Ascending aorta (tissue), 2 donors: ENCODE measurements at regions not wholly inside any gene's neighbourhood (a gene's known extent, or its start where the extent isn't known, plus 50 kb on each side); places are given as distances from the start of the nearest gene placed in this dataset.

ENCODE experiments used
- DNase-seq, 2 donors: peaks; one replicate each; pipeline ENCODE4 v3.0.0-alpha.2; 2019; ENCODE audit warnings: low spot score in 2 of 2
- H3K27ac ChIP-seq, 2 donors: fragments of 200-600 bp; sonication (generic); one replicate each; pipeline ENCODE4 v1.5.1; 2016 to 2017; ENCODE audit warnings: mild to moderate bottlenecking in 1 of 2
- H3K27me3 ChIP-seq: fragments of 200-600 bp; sonication (generic); one replicate; pipeline ENCODE4 v1.5.1; 2017
- H3K36me3 ChIP-seq, 2 donors: fragments of 200-600 bp; sonication (generic); one replicate each; pipeline ENCODE4 v1.5.1; 2016
- H3K4me1 ChIP-seq, 2 donors: fragments of 200-600 bp; sonication (generic); one replicate each; pipeline ENCODE4 v1.5.1; 2016 to 2017; ENCODE audit warnings: mild to moderate bottlenecking in 1 of 2
- H3K4me3 ChIP-seq, 2 donors: fragments of 200-600 bp; sonication (generic); one replicate each; pipeline ENCODE4 v1.5.1; 2016 to 2017; ENCODE audit warnings: mild to moderate bottlenecking in 1 of 2
- H3K9me3 ChIP-seq, 2 donors: fragments of 200-600 bp; sonication (generic); one replicate each; pipeline ENCODE4 v1.5.1; 2016
- intact Hi-C: fragments of 100-400 bp; cut with DNase I; formaldehyde crosslinking; loops from one replicate; pipeline ENCODE4 v1.15.1; 2023
- TF ChIP-seq, protein P1 (sequence below), 3 experiments: fragments of 200-600 bp in 2 of 3; fragments of 450-650 bp in 1 of 3; sonication (generic) in 2 of 3; IDR thresholded peaks; one replicate each; pipeline ENCODE4 v1.5.1; 2016 to 2019; ENCODE audit warnings: antibody characterized with exemption in 3 of 3, mild to moderate bottlenecking in 1 of 3, moderate library complexity in 1 of 3

GRCh38 chr14:95397325-95397724, 77.6 kb upstream of the CLMN start:
- TF ChIP-seq, protein P1, sequence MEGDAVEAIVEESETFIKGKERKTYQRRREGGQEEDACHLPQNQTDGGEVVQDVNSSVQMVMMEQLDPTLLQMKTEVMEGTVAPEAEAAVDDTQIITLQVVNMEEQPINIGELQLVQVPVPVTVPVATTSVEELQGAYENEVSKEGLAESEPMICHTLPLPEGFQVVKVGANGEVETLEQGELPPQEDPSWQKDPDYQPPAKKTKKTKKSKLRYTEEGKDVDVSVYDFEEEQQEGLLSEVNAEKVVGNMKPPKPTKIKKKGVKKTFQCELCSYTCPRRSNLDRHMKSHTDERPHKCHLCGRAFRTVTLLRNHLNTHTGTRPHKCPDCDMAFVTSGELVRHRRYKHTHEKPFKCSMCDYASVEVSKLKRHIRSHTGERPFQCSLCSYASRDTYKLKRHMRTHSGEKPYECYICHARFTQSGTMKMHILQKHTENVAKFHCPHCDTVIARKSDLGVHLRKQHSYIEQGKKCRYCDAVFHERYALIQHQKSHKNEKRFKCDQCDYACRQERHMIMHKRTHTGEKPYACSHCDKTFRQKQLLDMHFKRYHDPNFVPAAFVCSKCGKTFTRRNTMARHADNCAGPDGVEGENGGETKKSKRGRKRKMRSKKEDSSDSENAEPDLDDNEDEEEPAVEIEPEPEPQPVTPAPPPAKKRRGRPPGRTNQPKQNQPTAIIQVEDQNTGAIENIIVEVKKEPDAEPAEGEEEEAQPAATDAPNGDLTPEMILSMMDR (IDR thresholded peaks at IDR 0.05) = no peak
- H3K36me3 ChIP-seq = no peaks in the 10 kb centered on the region
- intact Hi-C loops = no loop called here
- H3K4me1 ChIP-seq = no peaks in the 10 kb centered on the region
- peak in 1 of 2 donors; percentile 60 for DNase-seq
- H3K9me3 ChIP-seq = no peaks in the 10 kb centered on the region
- no peak overlapping the region for H3K4me3 ChIP-seq
- no peak overlapping the region for H3K27ac ChIP-seq
- no peaks in the 10 kb centered on the region for H3K27me3 ChIP-seq

DNA sequence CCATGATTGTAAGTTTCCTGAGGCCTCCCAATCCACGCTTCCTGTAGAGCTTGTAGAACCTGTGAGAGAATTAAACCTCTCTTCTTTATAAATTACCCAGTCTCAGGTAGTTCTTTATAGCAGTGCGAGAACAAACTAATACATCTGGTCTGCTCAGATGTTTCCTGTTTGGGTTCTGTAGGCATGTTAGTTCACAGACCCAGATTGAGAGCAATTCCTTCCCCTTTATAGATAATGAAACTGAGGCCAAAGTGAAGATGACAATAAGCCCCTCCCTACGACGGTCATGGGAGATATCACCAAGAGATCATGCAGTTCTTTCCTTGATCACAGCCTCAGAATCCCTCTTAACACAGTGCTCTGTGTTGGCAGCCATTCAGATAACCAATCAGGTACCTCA, 76.5 kb upstream of the CLMN start:
- H3K9me3 ChIP-seq = no peaks in the 10 kb centered on the region
- intact Hi-C loops = no loop called here
- DNase-seq = no peak
- H3K27ac ChIP-seq = no peak overlapping the region
- TF ChIP-seq, protein P1 (IDR thresholded peaks at IDR 0.05) = no peak
- no peaks in the 10 kb centered on the region for H3K27me3 ChIP-seq
- no peak overlapping the region for H3K4me3 ChIP-seq
- no peaks in the 10 kb centered on the region for H3K36me3 ChIP-seq
- no peaks in the 10 kb centered on the region for H3K4me1 ChIP-seq

- H3K27me3 ChIP-seq = no peaks in the 10 kb centered on the region
These were observed 75.5 kb upstream of the CLMN start for GRCh38 chr14:95395098-95395737.

GRCh38 chr14:95394297-95395097, 74.8 kb upstream of the CLMN start:
- TF ChIP-seq, protein P1 (IDR thresholded peaks at IDR 0.05) = no peak
- Histone ChIP-seq H3K4me1 (no peaks in the 10 kb centered on the region), H3K9me3 (no peaks in the 10 kb centered on the region), H3K27ac (no peak overlapping the region), H3K36me3 (no peaks in the 10 kb centered on the region), H3K4me3 (no peak overlapping the region), H3K27me3 (no peaks in the 10 kb centered on the region)
- no peak for DNase-seq
- intact Hi-C loops = no loop called here

More at GRCh38 chr14:95395098-95395737, 75.5 kb upstream of the CLMN start:
- Histone ChIP-seq H3K4me1 (no peaks in the 10 kb centered on the region), H3K9me3 (no peaks in the 10 kb centered on the region), H3K27ac (no peak overlapping the region), H3K36me3 (no peaks in the 10 kb centered on the region), H3K4me3 (no peak overlapping the region)
- peak in 1 of 2 donors; percentile 48 for DNase-seq
- TF ChIP-seq, protein P1 (IDR thresholded peaks at IDR 0.05) = no peak
- intact Hi-C loops = no loop called here

GRCh38 chr14:95392841-95393240, 73.1 kb upstream of the CLMN start:
- Histone ChIP-seq H3K9me3 (no peaks in the 10 kb centered on the region), H3K4me3 (no peak overlapping the region), H3K36me3 (no peaks in the 10 kb centered on the region), H3K4me1 (no peaks in the 10 kb centered on the region), H3K27me3 (no peaks in the 10 kb centered on the region), H3K27ac (no peak overlapping the region)
- intact Hi-C loops = no loop called here
- TF ChIP-seq, protein P1 (IDR thresholded peaks at IDR 0.05) = no peak
- DNase-seq = no peak
